ENCODE measurements at regions not wholly inside any gene's neighbourhood (a gene's known extent, or its start where the extent isn't known, plus 50 kb on each side); places are given as distances from the start of the nearest gene placed in this dataset.

GRCh38 chr9:11686733-11687132 is 1006.5 kb upstream of the TYRP1 start:
- no peak for TF ChIP-seq EZH2phosphoT487 (IDR thresholded peaks at IDR 0.05; ENCODE audit: low read length)
- TF ChIP-seq CTCF (IDR thresholded peaks at IDR 0.05; ENCODE audit: low read length): no peak
- TF ChIP-seq EZH2 (optimal IDR thresholded peaks at IDR 0.05; ENCODE audit: low read depth, low read length): no peak

Measured in MM.1S (cell line).